Osteocyte (in vitro differentiated cells): ENCODE measurements at regions not wholly inside any gene's neighbourhood (a gene's known extent, or its start where the extent isn't known, plus 50 kb on each side); places are given as distances from the start of the nearest gene placed in this dataset.

ENCODE experiments used
- DNase-seq: peaks from one replicate; pipeline ENCODE4 v3.0.0; 2021; ENCODE audit warnings: mixed read lengths; ENCODE audit not compliant: unreplicated experiment; ENCODE audit errors: extremely low spot score
- H3K27ac Mint-ChIP-seq: one replicate; pipeline ENCODE4 v1.8.0; 2021; ENCODE audit warnings: mild to moderate bottlenecking, mixed read lengths; ENCODE audit not compliant: unreplicated experiment
- H3K27me3 Mint-ChIP-seq: one replicate; pipeline ENCODE4 v1.8.0; 2021; ENCODE audit warnings: mixed read lengths; ENCODE audit not compliant: unreplicated experiment
- H3K36me3 Mint-ChIP-seq: one replicate; pipeline ENCODE4 v1.8.0; 2021; ENCODE audit warnings: mixed read lengths; ENCODE audit not compliant: unreplicated experiment
- H3K4me1 Mint-ChIP-seq: one replicate; pipeline ENCODE4 v1.8.0; 2021; ENCODE audit warnings: mixed read lengths; ENCODE audit not compliant: unreplicated experiment
- H3K4me3 Mint-ChIP-seq: one replicate; pipeline ENCODE4 v1.8.0; 2021; ENCODE audit warnings: mild to moderate bottlenecking, moderate library complexity, mixed read lengths; ENCODE audit not compliant: unreplicated experiment
- H3K9me3 Mint-ChIP-seq: one replicate; pipeline ENCODE4 v1.8.0; 2021; ENCODE audit warnings: mixed read lengths; ENCODE audit not compliant: unreplicated experiment
- CTCF ChIP-seq: fragments of 200-600 bp; sonication (generic); IDR thresholded peaks from 2 replicates; pipeline ENCODE4 v1.5.0; 2021; ENCODE audit warnings: antibody characterized with exemption, mild to moderate bottlenecking, moderate library complexity

GRCh38 chr16:65272699-65273414 lies 151.0 kb upstream of the CDH11 start:
- Mint-ChIP-seq H3K27ac (no peak overlapping the region), H3K36me3 (no peaks in the 10 kb centered on the region), H3K4me3 (no peak overlapping the region), H3K27me3 (no peaks in the 10 kb centered on the region), H3K4me1 (peaks cover 2% of the 10 kb centered on the region), H3K9me3 (no peaks in the 10 kb centered on the region)
- TF ChIP-seq CTCF: no peak
- no peak for DNase-seq

GRCh38 chr16:65271996-65272395 lies 150.1 kb upstream of the CDH11 start:
- Mint-ChIP-seq H3K4me3 (no peak overlapping the region), H3K36me3 (no peaks in the 10 kb centered on the region), H3K27me3 (no peaks in the 10 kb centered on the region), H3K4me1 (no peaks in the 10 kb centered on the region), H3K27ac (no peak overlapping the region), H3K9me3 (no peaks in the 10 kb centered on the region)
- TF ChIP-seq CTCF: no peak
- no peak for DNase-seq

- H3K4me3 Mint-ChIP-seq: no peak overlapping the region
- DNase-seq: no peak
- no peak for TF ChIP-seq CTCF
- no peaks in the 10 kb centered on the region for H3K4me1 Mint-ChIP-seq
- H3K9me3 Mint-ChIP-seq: no peaks in the 10 kb centered on the region
- H3K27me3 Mint-ChIP-seq: no peaks in the 10 kb centered on the region
- H3K36me3 Mint-ChIP-seq: no peaks in the 10 kb centered on the region
- H3K27ac Mint-ChIP-seq: no peak overlapping the region
Measured at GRCh38 chr16:65268331-65268730, 146.5 kb upstream of the CDH11 start.

GRCh38 chr16:65263896-65264295 lies 142.0 kb upstream of the CDH11 start:
- peaks cover 8% of the 10 kb centered on the region for H3K9me3 Mint-ChIP-seq
- H3K27me3 Mint-ChIP-seq: no peaks in the 10 kb centered on the region
- no peak overlapping the region for H3K27ac Mint-ChIP-seq
- no peak for DNase-seq
- TF ChIP-seq CTCF: no peak
- no peaks in the 10 kb centered on the region for H3K4me1 Mint-ChIP-seq
- no peak overlapping the region for H3K4me3 Mint-ChIP-seq
- H3K36me3 Mint-ChIP-seq: no peaks in the 10 kb centered on the region

- Mint-ChIP-seq H3K4me3 (no peak overlapping the region), H3K4me1 (no peaks in the 10 kb centered on the region), H3K27me3 (no peaks in the 10 kb centered on the region), H3K36me3 (no peaks in the 10 kb centered on the region), H3K9me3 (peaks cover 8% of the 10 kb centered on the region), H3K27ac (no peak overlapping the region)
- no peak for TF ChIP-seq CTCF
- no peak for DNase-seq
Measured at GRCh38 chr16:65260746-65261145, 138.9 kb upstream of the CDH11 start.
